Ascending aorta (tissue), 2 donors: ENCODE measurements at regions not wholly inside any gene's neighbourhood (a gene's known extent, or its start where the extent isn't known, plus 50 kb on each side); places are given as distances from the start of the nearest gene placed in this dataset.

Experiments
- DNase-seq, 2 donors: peaks; one replicate each; pipeline ENCODE4 v3.0.0-alpha.2; 2019; ENCODE audit warnings: low spot score in 2 of 2
- H3K27ac ChIP-seq, 2 donors: fragments of 200-600 bp; sonication (generic); one replicate each; pipeline ENCODE4 v1.5.1; 2016 to 2017; ENCODE audit warnings: mild to moderate bottlenecking in 1 of 2
- H3K27me3 ChIP-seq: fragments of 200-600 bp; sonication (generic); one replicate; pipeline ENCODE4 v1.5.1; 2017
- H3K36me3 ChIP-seq, 2 donors: fragments of 200-600 bp; sonication (generic); one replicate each; pipeline ENCODE4 v1.5.1; 2016
- H3K4me1 ChIP-seq, 2 donors: fragments of 200-600 bp; sonication (generic); one replicate each; pipeline ENCODE4 v1.5.1; 2016 to 2017; ENCODE audit warnings: mild to moderate bottlenecking in 1 of 2
- H3K4me3 ChIP-seq, 2 donors: fragments of 200-600 bp; sonication (generic); one replicate each; pipeline ENCODE4 v1.5.1; 2016 to 2017; ENCODE audit warnings: mild to moderate bottlenecking in 1 of 2
- H3K9me3 ChIP-seq, 2 donors: fragments of 200-600 bp; sonication (generic); one replicate each; pipeline ENCODE4 v1.5.1; 2016
- intact Hi-C: fragments of 100-400 bp; cut with DNase I; formaldehyde crosslinking; loops from one replicate; pipeline ENCODE4 v1.15.1; 2023
- TF ChIP-seq, protein P1 (sequence below), 3 experiments: fragments of 200-600 bp in 2 of 3; fragments of 450-650 bp in 1 of 3; sonication (generic) in 2 of 3; IDR thresholded peaks; one replicate each; pipeline ENCODE4 v1.5.1; 2016 to 2019; ENCODE audit warnings: antibody characterized with exemption in 3 of 3, mild to moderate bottlenecking in 1 of 3, moderate library complexity in 1 of 3

DNA sequence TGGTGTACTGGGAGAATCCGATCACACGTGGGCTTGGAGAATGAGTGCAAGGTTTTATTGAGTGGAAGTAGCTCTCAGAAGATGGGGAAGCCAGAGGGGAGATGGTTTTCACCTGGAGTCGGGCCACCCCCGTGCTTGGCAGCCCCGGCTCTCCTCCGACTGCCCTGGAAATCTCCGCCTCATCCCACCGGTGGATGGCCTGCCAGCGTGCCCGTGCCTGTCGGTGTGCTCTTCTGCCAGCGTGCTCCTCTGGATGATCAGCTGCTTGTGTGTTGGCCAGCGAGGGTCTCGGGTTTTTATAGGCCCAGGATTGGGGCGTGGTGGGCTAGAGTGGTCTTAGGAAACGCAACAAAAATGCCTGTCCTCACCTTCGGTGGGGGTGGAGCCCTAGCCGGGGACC is 368.0 kb downstream of the FAT4 start:
- TF ChIP-seq, protein P1, sequence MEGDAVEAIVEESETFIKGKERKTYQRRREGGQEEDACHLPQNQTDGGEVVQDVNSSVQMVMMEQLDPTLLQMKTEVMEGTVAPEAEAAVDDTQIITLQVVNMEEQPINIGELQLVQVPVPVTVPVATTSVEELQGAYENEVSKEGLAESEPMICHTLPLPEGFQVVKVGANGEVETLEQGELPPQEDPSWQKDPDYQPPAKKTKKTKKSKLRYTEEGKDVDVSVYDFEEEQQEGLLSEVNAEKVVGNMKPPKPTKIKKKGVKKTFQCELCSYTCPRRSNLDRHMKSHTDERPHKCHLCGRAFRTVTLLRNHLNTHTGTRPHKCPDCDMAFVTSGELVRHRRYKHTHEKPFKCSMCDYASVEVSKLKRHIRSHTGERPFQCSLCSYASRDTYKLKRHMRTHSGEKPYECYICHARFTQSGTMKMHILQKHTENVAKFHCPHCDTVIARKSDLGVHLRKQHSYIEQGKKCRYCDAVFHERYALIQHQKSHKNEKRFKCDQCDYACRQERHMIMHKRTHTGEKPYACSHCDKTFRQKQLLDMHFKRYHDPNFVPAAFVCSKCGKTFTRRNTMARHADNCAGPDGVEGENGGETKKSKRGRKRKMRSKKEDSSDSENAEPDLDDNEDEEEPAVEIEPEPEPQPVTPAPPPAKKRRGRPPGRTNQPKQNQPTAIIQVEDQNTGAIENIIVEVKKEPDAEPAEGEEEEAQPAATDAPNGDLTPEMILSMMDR (IDR thresholded peaks at IDR 0.05), result no peak
- no peaks in the 10 kb centered on the region for H3K36me3 ChIP-seq
- intact Hi-C loops, result no loop called here
- H3K27me3 ChIP-seq, result no peaks in the 10 kb centered on the region
- no peak overlapping the region for H3K27ac ChIP-seq
- no peaks in the 10 kb centered on the region for H3K9me3 ChIP-seq
- H3K4me1 ChIP-seq, result no peaks in the 10 kb centered on the region
- H3K4me3 ChIP-seq, result no peak overlapping the region
- no peak for DNase-seq

DNA sequence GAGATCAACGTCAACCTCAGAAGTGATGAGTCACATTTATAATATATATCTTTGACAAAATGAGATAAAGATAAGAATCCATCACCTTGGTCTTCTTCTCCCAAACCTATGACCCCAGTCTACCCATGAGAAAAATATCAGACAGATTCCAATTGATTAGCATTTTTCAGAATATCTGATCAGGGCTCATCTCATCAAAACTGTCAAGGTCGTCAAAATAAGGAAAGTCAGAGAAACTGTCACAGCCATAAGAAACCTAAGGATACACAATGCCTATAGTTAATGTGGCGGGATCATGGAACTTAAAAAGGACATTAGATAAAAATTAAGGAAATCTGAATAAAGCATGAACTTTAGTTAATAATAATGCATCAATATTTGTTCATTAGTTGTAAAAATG is 374.1 kb downstream of the FAT4 start:
- no peaks in the 10 kb centered on the region for H3K27me3 ChIP-seq
- DNase-seq, result no peak
- H3K4me3 ChIP-seq, result no peak overlapping the region
- no peak overlapping the region for H3K27ac ChIP-seq
- H3K36me3 ChIP-seq, result no peaks in the 10 kb centered on the region
- no peaks in the 10 kb centered on the region for H3K4me1 ChIP-seq
- H3K9me3 ChIP-seq, result no peaks in the 10 kb centered on the region
- intact Hi-C loops, result no loop called here
- TF ChIP-seq, protein P1 (IDR thresholded peaks at IDR 0.05), result no peak

DNA sequence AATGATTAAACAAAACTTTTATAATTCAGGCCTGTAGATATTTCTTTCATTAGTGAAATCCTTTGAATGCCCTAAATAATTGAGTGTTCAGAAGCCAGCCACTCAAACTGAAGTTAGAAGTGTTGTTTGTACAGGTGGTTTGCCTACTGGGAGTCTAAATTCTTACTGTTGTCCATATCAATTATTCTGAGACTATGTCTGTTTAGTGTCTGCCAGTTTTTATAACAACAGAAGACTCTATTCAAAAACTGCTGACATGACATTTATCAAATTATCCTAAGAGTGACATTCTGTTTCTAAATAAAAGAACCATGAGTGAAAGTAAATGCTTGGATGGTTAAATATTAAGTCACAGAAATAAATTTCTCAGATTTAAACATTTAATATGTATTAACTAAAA is 375.1 kb downstream of the FAT4 start:
- TF ChIP-seq, protein P1 (IDR thresholded peaks at IDR 0.05), result no peak
- Histone ChIP-seq H3K4me3 (no peak overlapping the region), H3K27ac (no peak overlapping the region)

DNA sequence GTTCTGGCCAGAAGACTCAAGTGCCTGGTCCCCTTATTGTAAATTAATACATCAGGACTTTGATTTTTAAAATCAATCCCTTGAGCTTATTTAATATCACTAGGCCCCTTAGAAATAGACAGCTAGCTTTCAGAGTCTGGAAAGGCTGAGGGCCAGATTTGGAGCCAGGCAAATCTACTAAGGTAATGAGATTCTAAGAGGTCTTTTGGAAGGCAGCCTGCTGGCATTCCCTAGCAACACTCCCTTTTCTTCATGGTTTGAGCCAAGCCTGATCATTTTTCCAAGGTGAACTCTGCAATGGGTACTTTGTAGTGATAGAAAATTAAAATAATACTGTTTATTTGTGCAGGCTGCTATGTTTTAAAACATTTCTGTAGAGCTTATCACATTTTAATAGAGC is 378.5 kb downstream of the FAT4 start:
- H3K27ac ChIP-seq, result no peak overlapping the region
- intact Hi-C loops, result no loop called here
- TF ChIP-seq, protein P1 (IDR thresholded peaks at IDR 0.05), result no peak

More for the DNA sequence above, 375.1 kb downstream of the FAT4 start:
- Histone ChIP-seq H3K4me1 (no peaks in the 10 kb centered on the region), H3K9me3 (no peaks in the 10 kb centered on the region), H3K27me3 (no peaks in the 10 kb centered on the region), H3K36me3 (no peaks in the 10 kb centered on the region)
- intact Hi-C loops, result no loop called here
- no peak for DNase-seq

DNA sequence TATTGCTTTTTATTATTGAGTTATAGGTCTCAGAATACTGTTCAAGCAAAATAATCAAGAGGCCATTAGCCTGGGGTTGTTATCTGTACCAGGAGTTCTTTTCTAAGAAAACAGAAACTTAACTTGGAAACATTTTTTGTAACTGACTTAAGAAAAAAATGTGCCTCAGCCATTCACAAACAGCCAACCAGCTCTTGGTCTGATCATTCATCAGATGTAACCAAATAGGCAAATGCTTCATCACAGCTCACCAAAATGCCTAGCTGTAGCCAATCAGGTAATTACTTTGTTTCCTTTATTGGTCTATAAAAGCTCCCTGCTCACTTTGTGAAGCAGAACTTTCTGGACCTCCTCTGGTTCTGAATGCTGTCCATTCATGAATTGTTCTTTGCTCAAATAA is 387.7 kb downstream of the FAT4 start:
- Histone ChIP-seq H3K36me3 (no peaks in the 10 kb centered on the region), H3K4me1 (peaks cover 0 to 2% of the 10 kb centered on the region in 2 donors), H3K27me3 (no peaks in the 10 kb centered on the region), H3K9me3 (no peaks in the 10 kb centered on the region), H3K27ac (no peak overlapping the region), H3K4me3 (no peak overlapping the region)
- TF ChIP-seq, protein P1 (IDR thresholded peaks at IDR 0.05), result no peak
- no peak for DNase-seq
- intact Hi-C loops, result no loop called here

More for the DNA sequence above, 378.5 kb downstream of the FAT4 start:
- no peaks in the 10 kb centered on the region for H3K4me1 ChIP-seq
- no peaks in the 10 kb centered on the region for H3K27me3 ChIP-seq
- H3K9me3 ChIP-seq, result no peaks in the 10 kb centered on the region
- H3K36me3 ChIP-seq, result no peaks in the 10 kb centered on the region
- no peak overlapping the region for H3K4me3 ChIP-seq
- DNase-seq, result no peak

DNA sequence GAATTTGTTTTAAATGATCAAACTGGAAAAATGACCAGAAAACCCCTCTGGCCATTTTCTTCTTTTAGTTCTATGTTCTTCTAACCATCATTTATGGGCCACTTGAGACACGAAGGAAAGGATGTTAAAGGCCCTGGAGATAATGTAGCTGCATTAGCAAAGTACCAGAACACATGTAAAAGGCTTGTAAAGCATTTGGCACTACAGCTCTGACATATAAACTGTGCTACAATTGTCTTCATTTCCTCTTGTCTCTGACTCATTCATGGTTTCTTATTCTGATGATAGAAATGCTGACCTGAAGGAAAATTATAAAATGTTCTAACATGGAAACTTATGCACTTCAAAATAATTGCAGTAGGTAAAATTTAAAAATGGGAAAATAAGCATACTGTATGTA is 388.7 kb downstream of the FAT4 start:
- H3K36me3 ChIP-seq, result no peaks in the 10 kb centered on the region
- intact Hi-C loops, result no loop called here
- TF ChIP-seq, protein P1 (IDR thresholded peaks at IDR 0.05), result no peak

More for the DNA sequence above, 388.7 kb downstream of the FAT4 start:
- no peaks in the 10 kb centered on the region for H3K9me3 ChIP-seq
- no peak for DNase-seq
- peaks cover 0 to 2% of the 10 kb centered on the region in 2 donors for H3K4me1 ChIP-seq
- H3K4me3 ChIP-seq, result no peak overlapping the region
- H3K27ac ChIP-seq, result no peak overlapping the region
- no peaks in the 10 kb centered on the region for H3K27me3 ChIP-seq
